Epithelial cell of esophagus (primary cell): ENCODE measurements at regions not wholly inside any gene's neighbourhood (a gene's known extent, or its start where the extent isn't known, plus 50 kb on each side); places are given as distances from the start of the nearest gene placed in this dataset.
"Not testable (repeated sequence)": the region's sequence is repeated elsewhere in the genome, so short reads cannot be mapped to it uniquely, and the experiment has no call there.

Experiments used
- DNase-seq: peaks from one replicate; pipeline ENCODE4 v3.0.0; 2010; ENCODE audit warnings: low read depth
- H3K4me3 ChIP-seq: 2 replicates; pipeline ENCODE4 v1.5.1; 2011; ENCODE audit warnings: mild to moderate bottlenecking, low read length, control low read depth
- TF ChIP-seq, protein P1 (sequence below): IDR thresholded peaks from 2 replicates; pipeline ENCODE4 v1.5.1; 2011; ENCODE audit warnings: low read depth, mild to moderate bottlenecking, low read length, control low read depth, inconsistent platforms; ENCODE audit not compliant: insufficient read depth; ENCODE audit errors: missing control alignments

- no peak overlapping the region for H3K4me3 ChIP-seq
- no peak for DNase-seq
- TF ChIP-seq, protein P1, sequence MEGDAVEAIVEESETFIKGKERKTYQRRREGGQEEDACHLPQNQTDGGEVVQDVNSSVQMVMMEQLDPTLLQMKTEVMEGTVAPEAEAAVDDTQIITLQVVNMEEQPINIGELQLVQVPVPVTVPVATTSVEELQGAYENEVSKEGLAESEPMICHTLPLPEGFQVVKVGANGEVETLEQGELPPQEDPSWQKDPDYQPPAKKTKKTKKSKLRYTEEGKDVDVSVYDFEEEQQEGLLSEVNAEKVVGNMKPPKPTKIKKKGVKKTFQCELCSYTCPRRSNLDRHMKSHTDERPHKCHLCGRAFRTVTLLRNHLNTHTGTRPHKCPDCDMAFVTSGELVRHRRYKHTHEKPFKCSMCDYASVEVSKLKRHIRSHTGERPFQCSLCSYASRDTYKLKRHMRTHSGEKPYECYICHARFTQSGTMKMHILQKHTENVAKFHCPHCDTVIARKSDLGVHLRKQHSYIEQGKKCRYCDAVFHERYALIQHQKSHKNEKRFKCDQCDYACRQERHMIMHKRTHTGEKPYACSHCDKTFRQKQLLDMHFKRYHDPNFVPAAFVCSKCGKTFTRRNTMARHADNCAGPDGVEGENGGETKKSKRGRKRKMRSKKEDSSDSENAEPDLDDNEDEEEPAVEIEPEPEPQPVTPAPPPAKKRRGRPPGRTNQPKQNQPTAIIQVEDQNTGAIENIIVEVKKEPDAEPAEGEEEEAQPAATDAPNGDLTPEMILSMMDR: no peak
Observed at GRCh38 chr6:75012018-75012417, 193.8 kb downstream of the COL12A1 start.

- not testable (repeated sequence) for DNase-seq, H3K4me3 ChIP-seq
Observed at GRCh38 chr6:75003984-75004383, 201.9 kb downstream of the COL12A1 start.

GRCh38 chr6:74997646-74998045, 208.2 kb downstream of the COL12A1 start:
- no peak for DNase-seq
- no peak overlapping the region for H3K4me3 ChIP-seq
- TF ChIP-seq, protein P1: no peak

GRCh38 chr6:74993136-74993535, 212.7 kb downstream of the COL12A1 start:
- H3K4me3 ChIP-seq: no peak overlapping the region
- DNase-seq: no peak
- TF ChIP-seq, protein P1: no peak

- no peak overlapping the region for H3K4me3 ChIP-seq
- peak; percentile 89 for DNase-seq
- TF ChIP-seq, protein P1: peak; percentile 40
Observed at GRCh38 chr6:74991573-74992332, 214.1 kb downstream of the COL12A1 start.

DNA sequence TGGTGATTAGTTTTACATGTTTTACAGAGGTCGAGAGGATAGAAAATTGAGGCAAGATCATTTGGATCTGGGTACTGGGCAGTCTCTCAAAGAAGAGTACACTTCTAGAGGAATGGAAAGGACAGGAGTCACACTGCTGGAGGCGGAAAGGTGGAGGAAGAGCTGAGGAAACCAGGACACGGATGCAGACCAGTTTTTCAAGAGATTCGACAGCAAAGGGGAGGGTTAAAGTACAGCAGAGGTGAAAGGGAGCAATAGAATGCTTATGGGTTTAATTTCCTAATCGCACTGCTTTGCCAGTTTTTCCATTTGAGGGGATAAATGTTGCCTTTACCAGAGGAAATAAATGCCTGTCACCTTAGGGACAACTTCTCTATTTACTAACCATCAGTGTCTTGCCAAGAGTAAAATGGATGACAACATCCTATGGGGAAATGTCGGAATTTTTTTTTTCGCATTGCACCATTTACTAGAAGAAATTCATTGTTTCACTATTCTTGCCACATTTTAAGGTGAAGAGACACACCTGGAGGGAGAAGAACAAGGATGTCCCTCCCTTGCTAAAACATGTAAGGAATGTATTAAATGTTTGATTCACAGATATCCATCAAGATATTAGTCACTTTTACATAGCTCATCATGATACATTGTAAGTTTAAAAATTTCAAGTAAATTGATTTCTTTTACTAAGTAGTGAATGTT, 226.6 kb downstream of the COL12A1 start:
- DNase-seq: peak; percentile 90
- TF ChIP-seq, protein P1: no peak
- H3K4me3 ChIP-seq: no peak overlapping the region

GRCh38 chr6:74976701-74977100, 229.2 kb downstream of the COL12A1 start:
- no peak overlapping the region for H3K4me3 ChIP-seq
- TF ChIP-seq, protein P1: no peak
- no peak for DNase-seq
